ENCODE measurements at regions not wholly inside any gene's neighbourhood (a gene's known extent, or its start where the extent isn't known, plus 50 kb on each side); places are given as distances from the start of the nearest gene placed in this dataset.

- DNase-seq: no peak
Measured at GRCh38 chr15:49751751-49752150, 130.9 kb downstream of the DTWD1 start.

- no peak for DNase-seq
Measured at GRCh38 chr15:49752517-49752916, 131.7 kb downstream of the DTWD1 start.

- no peak for DNase-seq
Measured at GRCh38 chr15:49758456-49758855, 137.6 kb downstream of the DTWD1 start.

- no peak for DNase-seq
Measured at GRCh38 chr15:49758856-49759255, 138.0 kb downstream of the DTWD1 start.

- no peak for DNase-seq
Measured at GRCh38 chr15:49760749-49761148, 139.9 kb downstream of the DTWD1 start.

- DNase-seq: no peak
Measured at GRCh38 chr15:49769225-49769624, 148.4 kb downstream of the DTWD1 start.

- DNase-seq: peak; percentile 6
Measured at GRCh38 chr15:49789436-49789835, 168.6 kb downstream of the DTWD1 start.

GRCh38 chr15:49793943-49794342 lies 173.1 kb downstream of the DTWD1 start:
- DNase-seq: no peak

GRCh38 chr15:49801796-49802195 lies 180.9 kb downstream of the DTWD1 start:
- no peak for DNase-seq

Data from DMS53 (cell line).